BE2C (cell line): ENCODE measurements at regions not wholly inside any gene's neighbourhood (a gene's known extent, or its start where the extent isn't known, plus 50 kb on each side); places are given as distances from the start of the nearest gene placed in this dataset.

ENCODE experiments used
- DNase-seq: peaks from one replicate; pipeline ENCODE4 v3.0.0-alpha.2; 2020
- H3K27me3 ChIP-seq: fragments of 250-450 bp; sonication (Bioruptor Pico); 2 replicates; pipeline ENCODE4 v1.5.1; 2020; ENCODE audit warnings: mild to moderate bottlenecking
- H3K36me3 ChIP-seq: fragments of 250-450 bp; sonication (Bioruptor Pico); 2 replicates; pipeline ENCODE4 v1.5.1; 2020; ENCODE audit warnings: mild to moderate bottlenecking
- H3K4me1 ChIP-seq: fragments of 250-450 bp; sonication (Bioruptor Pico); 2 replicates; pipeline ENCODE4 v1.5.1; 2020
- H3K4me3 ChIP-seq: 2 replicates; pipeline ENCODE4 v1.5.1; 2011; ENCODE audit warnings: low read depth, low read length
- H3K9me3 ChIP-seq: fragments of 250-450 bp; sonication (Bioruptor Pico); 2 replicates; pipeline ENCODE4 v1.5.1; 2020
- TF ChIP-seq, protein P1 (sequence below): IDR thresholded peaks from 2 replicates; pipeline ENCODE4 v1.5.1; 2012; ENCODE audit warnings: mild to moderate bottlenecking, low read depth, low read length

- no peak overlapping the region for H3K4me3 ChIP-seq
- H3K4me1 ChIP-seq = no peaks in the 10 kb centered on the region
- TF ChIP-seq, protein P1, sequence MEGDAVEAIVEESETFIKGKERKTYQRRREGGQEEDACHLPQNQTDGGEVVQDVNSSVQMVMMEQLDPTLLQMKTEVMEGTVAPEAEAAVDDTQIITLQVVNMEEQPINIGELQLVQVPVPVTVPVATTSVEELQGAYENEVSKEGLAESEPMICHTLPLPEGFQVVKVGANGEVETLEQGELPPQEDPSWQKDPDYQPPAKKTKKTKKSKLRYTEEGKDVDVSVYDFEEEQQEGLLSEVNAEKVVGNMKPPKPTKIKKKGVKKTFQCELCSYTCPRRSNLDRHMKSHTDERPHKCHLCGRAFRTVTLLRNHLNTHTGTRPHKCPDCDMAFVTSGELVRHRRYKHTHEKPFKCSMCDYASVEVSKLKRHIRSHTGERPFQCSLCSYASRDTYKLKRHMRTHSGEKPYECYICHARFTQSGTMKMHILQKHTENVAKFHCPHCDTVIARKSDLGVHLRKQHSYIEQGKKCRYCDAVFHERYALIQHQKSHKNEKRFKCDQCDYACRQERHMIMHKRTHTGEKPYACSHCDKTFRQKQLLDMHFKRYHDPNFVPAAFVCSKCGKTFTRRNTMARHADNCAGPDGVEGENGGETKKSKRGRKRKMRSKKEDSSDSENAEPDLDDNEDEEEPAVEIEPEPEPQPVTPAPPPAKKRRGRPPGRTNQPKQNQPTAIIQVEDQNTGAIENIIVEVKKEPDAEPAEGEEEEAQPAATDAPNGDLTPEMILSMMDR = no peak
- H3K9me3 ChIP-seq = no peaks in the 10 kb centered on the region
- H3K36me3 ChIP-seq = no peaks in the 10 kb centered on the region
- H3K27me3 ChIP-seq = no peaks in the 10 kb centered on the region
- DNase-seq = no peak
Observed at GRCh38 chr5:87872986-87873385, 395.7 kb downstream of the TMEM161B start.

GRCh38 chr5:87868792-87869191 is 399.9 kb downstream of the TMEM161B start:
- Histone ChIP-seq H3K9me3 (no peaks in the 10 kb centered on the region), H3K27me3 (no peaks in the 10 kb centered on the region), H3K36me3 (no peaks in the 10 kb centered on the region), H3K4me3 (no peak overlapping the region), H3K4me1 (no peaks in the 10 kb centered on the region)
- TF ChIP-seq, protein P1 = no peak
- DNase-seq = no peak

DNA sequence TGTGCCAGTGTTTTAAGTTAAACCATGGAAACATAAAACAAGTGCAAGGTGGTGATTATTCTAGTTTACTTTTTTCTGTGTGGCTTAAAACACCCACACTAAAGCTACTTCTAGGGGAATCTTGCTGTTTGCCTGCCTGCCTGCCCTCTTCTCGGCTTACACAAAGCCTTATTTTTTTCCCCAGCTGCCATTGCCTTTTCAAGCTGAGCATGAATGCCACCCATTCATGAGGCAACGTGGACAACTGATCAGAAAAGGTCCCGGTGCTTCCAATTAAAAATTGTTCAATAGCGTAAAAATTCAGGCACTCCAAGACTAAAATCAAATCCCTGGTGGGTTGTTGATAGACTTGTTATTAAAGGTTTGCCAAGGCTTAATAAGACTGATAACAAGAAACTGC is 401.4 kb downstream of the TMEM161B start:
- DNase-seq = no peak
- Histone ChIP-seq H3K36me3 (no peaks in the 10 kb centered on the region), H3K4me1 (no peaks in the 10 kb centered on the region), H3K4me3 (no peak overlapping the region), H3K9me3 (no peaks in the 10 kb centered on the region), H3K27me3 (no peaks in the 10 kb centered on the region)
- TF ChIP-seq, protein P1 = no peak

GRCh38 chr5:87853541-87853940 is 415.1 kb downstream of the TMEM161B start:
- Histone ChIP-seq H3K4me1 (no peaks in the 10 kb centered on the region), H3K36me3 (no peaks in the 10 kb centered on the region), H3K4me3 (no peak overlapping the region), H3K9me3 (no peaks in the 10 kb centered on the region), H3K27me3 (no peaks in the 10 kb centered on the region)
- TF ChIP-seq, protein P1 = no peak
- no peak for DNase-seq

- TF ChIP-seq, protein P1 = no peak
- H3K9me3 ChIP-seq = no peaks in the 10 kb centered on the region
- no peaks in the 10 kb centered on the region for H3K27me3 ChIP-seq
- no peaks in the 10 kb centered on the region for H3K36me3 ChIP-seq
- H3K4me3 ChIP-seq = no peak overlapping the region
- H3K4me1 ChIP-seq = no peaks in the 10 kb centered on the region
- no peak for DNase-seq
Observed at GRCh38 chr5:87851603-87852002, 417.0 kb downstream of the TMEM161B start.

DNA sequence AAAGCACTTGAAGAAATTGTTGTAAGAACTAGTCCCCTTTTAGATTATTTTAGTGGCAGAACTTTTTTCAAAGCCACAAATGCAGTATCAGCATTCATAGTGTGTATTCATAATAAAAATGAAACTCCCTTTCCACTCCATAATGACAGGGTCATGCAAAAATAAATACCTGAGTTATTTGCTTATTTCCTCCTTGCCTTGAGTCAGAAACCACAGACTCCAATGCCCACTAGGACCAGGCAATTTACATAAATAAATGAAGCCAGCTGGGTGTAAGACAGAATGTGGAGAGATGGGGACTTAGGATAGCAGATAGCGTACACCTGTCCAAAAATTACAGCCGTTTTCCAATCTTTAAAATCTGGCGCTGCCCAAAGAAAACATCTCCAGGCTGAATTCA is 417.8 kb downstream of the TMEM161B start:
- H3K4me3 ChIP-seq = no peak overlapping the region
- no peaks in the 10 kb centered on the region for H3K27me3 ChIP-seq
- H3K9me3 ChIP-seq = no peaks in the 10 kb centered on the region
- H3K4me1 ChIP-seq = no peaks in the 10 kb centered on the region
- no peak for DNase-seq
- no peaks in the 10 kb centered on the region for H3K36me3 ChIP-seq
- TF ChIP-seq, protein P1 = no peak
